ENCODE measurements at regions not wholly inside any gene's neighbourhood (a gene's known extent, or its start where the extent isn't known, plus 50 kb on each side); places are given as distances from the start of the nearest gene placed in this dataset.

- in situ Hi-C loops (cut with MboI; ENCODE audit: low sequenced_read_pairs), result no loop called here
Observed at GRCh38 chr3:117434661-117435412, 725.3 kb downstream of the TUSC7 start.

DNA sequence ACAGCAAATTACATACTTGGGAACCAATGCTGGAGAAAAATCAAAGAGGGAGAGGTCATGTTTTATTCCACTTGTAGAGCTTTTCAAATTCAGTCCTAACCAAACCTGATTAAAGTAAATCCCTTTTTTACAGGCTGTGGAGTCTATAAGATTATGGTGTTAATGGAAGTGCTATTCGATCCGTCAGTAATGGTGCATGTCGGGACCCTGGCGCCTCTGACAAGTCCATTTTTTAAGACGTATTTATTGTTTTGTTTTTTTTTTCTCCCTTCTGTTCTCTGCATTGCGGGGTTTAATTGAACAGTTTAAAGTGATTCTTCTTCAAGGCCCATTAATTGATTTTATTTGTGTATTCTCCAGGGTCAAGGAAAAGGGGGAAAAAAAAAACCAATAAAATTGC lies 725.9 kb downstream of the TUSC7 start:
- in situ Hi-C loops (cut with MboI; ENCODE audit: low sequenced_read_pairs), result no loop called here

DNA sequence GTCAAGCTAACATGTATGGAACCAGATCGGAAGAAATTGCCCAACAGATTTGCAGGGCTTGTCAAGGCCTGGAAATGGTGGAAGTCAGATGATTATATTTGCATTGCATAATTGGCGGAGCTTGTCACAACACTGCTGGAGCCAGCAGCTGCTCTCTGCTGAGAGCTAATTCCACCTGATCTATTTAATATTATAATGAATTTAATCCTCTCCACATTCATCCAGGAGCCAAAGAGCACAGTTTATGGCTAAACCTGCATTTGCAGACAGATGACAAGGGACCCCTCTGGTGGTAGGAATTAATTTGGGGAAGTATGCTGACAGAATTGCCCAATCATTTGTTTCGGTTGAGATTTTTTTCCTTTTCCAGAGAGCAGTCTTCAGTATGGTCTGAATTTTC lies 730.2 kb downstream of the TUSC7 start:
- in situ Hi-C loops (cut with MboI; ENCODE audit: low sequenced_read_pairs), result no loop called here

DNA sequence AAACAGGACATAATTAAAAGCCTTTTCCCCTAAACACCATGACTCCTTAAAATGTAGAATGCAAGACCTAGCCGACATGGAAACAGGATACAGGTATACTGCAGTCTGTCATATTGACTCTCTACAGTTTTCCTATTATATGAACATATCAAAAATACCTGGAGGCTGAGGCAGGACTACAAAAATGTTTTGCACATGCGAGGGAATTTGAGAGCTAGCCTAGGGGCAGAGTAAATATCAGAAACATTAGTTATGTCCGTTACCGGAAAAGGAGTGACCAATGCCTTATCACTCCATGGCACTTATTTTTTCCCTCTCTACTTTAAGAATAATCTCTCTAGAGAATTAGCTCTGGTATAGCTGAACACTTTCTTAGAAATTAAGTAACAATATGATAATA lies 732.3 kb downstream of the TUSC7 start:
- in situ Hi-C loops (cut with MboI; ENCODE audit: low sequenced_read_pairs), result no loop called here

- in situ Hi-C loops (cut with MboI; ENCODE audit: low sequenced_read_pairs), result no loop called here
Observed at GRCh38 chr3:117442566-117442965, 733.0 kb downstream of the TUSC7 start.

DNA sequence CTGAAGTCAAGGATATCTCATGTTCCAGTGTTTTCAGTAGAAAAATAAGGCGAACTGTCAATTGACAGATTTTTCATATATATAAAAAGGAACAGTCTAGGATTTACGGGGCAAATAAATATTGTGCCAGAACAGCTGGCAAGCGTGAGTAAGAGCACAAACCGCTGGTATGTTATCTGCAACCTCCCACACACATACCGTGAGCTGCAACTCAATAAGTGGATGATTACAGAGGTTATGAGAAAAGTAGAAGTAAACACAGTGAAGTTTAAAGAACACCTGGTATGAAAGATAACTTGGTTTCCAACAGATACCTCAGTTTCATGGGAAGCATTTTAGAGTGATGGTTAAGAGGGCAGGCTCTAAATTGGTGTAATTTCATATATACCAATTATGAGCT lies 733.4 kb downstream of the TUSC7 start:
- in situ Hi-C loops (cut with MboI; ENCODE audit: low sequenced_read_pairs), result no loop called here

DNA sequence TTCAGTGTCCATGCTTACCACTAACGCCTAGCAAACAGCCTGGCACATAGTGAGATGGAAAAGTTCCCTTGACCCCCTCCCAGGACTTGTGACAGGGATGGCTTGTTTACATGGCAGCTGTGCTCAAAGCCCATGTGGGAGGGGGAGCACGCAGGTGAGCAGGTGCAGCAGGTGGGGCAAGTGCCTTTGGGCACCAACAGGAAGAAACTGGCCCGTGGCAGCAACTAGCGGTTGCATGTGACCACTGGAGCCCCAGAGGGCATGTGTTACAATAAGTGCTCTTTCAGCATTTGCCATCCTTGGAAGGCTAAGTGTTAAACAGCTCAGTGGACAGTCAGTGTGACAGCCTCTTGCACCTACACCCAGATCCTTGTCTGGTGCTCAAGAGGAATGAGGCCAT lies 734.6 kb downstream of the TUSC7 start:
- in situ Hi-C loops (cut with MboI; ENCODE audit: low sequenced_read_pairs), result no loop called here

- in situ Hi-C loops (cut with MboI; ENCODE audit: low sequenced_read_pairs), result no loop called here
Observed at GRCh38 chr3:117447419-117447818, 737.8 kb downstream of the TUSC7 start.

- in situ Hi-C loops (cut with MboI; ENCODE audit: low sequenced_read_pairs), result no loop called here
Observed at GRCh38 chr3:117450026-117450425, 740.4 kb downstream of the TUSC7 start.

- in situ Hi-C loops (cut with MboI; ENCODE audit: low sequenced_read_pairs), result no loop called here
Observed at GRCh38 chr3:117454254-117454653, 744.7 kb downstream of the TUSC7 start.

DNA sequence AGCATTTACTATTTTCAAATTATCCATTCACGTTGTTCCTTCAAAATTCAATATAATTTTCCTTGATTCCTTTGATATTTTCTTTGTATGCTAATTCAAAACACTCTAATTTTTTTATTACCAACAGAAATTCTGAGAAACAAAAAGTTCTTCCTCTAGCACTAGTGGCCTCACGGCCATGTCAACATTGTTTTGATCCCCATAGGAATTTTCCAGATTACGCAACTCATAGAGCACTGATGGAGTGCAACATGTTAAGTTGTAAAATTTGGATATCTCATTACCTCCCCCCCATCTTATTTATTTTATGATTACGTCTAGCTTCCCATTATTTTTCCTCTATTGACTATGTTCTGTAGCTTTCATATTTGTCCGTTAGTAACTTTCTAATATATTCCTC lies 745.3 kb downstream of the TUSC7 start:
- in situ Hi-C loops (cut with MboI; ENCODE audit: low sequenced_read_pairs), result no loop called here

- in situ Hi-C loops (cut with MboI; ENCODE audit: low sequenced_read_pairs), result no loop called here
Observed at GRCh38 chr3:117455782-117456181, 746.2 kb downstream of the TUSC7 start.

- in situ Hi-C loops (cut with MboI; ENCODE audit: low sequenced_read_pairs), result no loop called here
Observed at GRCh38 chr3:117463276-117464115, 753.9 kb downstream of the TUSC7 start.

- in situ Hi-C loops (cut with MboI; ENCODE audit: low sequenced_read_pairs), result no loop called here
Observed at GRCh38 chr3:117471831-117472230, 762.3 kb downstream of the TUSC7 start.

GRCh38 chr3:117473981-117474538 lies 764.5 kb downstream of the TUSC7 start:
- in situ Hi-C loops (cut with MboI; ENCODE audit: low sequenced_read_pairs), result no loop called here

DNA sequence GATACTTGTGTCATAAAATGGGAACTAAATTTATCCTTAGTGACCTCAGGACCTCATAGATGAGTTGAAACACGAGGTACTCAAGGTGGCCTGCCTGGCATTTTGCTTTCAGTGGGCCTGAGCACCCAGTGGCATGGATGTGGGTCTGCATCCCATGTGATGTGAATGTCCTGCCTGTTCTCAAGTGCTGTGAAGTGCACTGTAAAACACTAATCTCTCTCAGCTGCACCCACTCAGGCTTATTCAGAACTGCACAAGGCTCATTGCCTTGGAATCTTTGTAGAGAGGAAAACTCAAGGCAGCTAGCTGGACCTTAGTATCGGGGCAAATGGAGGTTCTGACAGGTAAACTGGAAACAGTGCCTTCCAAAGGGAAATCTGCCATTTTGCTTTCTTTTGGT lies 767.0 kb downstream of the TUSC7 start:
- in situ Hi-C loops (cut with MboI; ENCODE audit: low sequenced_read_pairs), result no loop called here

- in situ Hi-C loops (cut with MboI; ENCODE audit: low sequenced_read_pairs), result no loop called here
Observed at GRCh38 chr3:117477214-117477755, 767.7 kb downstream of the TUSC7 start.

GRCh38 chr3:117479095-117479494 lies 769.5 kb downstream of the TUSC7 start:
- in situ Hi-C loops (cut with MboI; ENCODE audit: low sequenced_read_pairs), result no loop called here

DNA sequence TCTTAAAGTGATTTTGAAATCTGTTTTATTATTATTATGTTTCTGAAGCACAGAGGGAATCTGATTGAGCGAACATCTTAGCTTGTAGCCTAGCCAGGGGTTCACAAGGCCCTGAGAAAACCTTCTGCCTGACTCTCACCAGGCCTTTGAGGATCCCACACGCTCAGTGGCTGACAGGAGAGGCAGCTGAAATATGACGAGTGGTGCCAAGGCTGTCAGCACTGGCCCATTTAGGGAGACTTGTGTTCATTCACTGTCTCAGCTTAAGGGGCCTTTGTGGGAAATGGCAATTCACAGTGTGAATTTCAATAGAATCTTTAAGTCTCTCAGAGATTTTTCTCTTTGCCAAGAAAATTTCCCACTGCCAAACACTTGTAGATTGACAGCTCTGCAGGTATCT lies 770.9 kb downstream of the TUSC7 start:
- in situ Hi-C loops (cut with MboI; ENCODE audit: low sequenced_read_pairs), result no loop called here

DNA sequence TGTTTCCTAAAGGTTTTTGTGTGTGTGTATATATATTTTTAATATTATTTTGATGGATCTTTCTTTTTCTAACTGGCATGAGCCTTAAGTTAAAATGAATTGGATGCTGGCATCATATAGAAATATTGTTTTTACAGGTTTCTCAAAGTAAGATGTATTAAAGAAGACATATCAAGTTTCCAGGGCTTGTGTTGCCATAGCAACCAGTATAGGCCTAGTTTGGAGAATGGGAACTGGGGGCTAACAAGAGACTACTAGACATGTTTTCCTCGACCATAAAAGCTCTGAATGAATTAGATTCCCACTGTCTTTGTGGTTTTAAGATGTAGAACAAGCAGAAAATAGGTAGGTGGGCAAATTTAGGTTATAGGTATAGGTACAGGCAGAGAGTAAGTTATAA lies 771.4 kb downstream of the TUSC7 start:
- in situ Hi-C loops (cut with MboI; ENCODE audit: low sequenced_read_pairs), result no loop called here

DNA sequence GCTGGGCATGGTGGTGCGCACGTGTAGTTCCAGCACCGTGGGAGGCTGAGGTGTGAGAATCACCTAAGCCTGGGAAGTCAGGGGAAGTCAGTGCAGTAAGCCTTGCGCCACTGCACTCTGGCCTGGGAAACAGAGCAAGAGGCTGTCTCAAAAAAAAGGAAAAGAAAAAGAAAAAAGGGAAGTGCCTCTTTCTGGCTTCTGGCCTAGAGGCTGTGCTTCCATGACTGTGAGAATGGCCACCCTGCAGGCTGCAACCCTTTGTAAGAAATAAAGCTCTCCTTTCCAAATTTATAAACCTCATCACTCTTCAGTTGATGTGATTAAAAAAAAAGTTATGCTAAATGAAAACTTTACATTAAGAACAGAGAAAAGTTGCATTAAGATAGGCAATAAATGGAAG lies 774.3 kb downstream of the TUSC7 start:
- in situ Hi-C loops (cut with MboI; ENCODE audit: low sequenced_read_pairs), result no loop called here

- in situ Hi-C loops (cut with MboI; ENCODE audit: low sequenced_read_pairs), result no loop called here
Observed at GRCh38 chr3:117485841-117486240, 776.3 kb downstream of the TUSC7 start.
